ENCODE measurements at regions not wholly inside any gene's neighbourhood (a gene's known extent, or its start where the extent isn't known, plus 50 kb on each side); places are given as distances from the start of the nearest gene placed in this dataset.

- no peak for TF ChIP-seq EZH2 (IDR thresholded peaks at IDR 0.05; ENCODE audit: insufficient read depth, poor library complexity, severe bottlenecking)
- TF ChIP-seq EZH2phosphoT487 (IDR thresholded peaks at IDR 0.05; ENCODE audit: insufficient read depth, low read depth): no peak
Observed at GRCh38 chr13:50114961-50115360, 99.7 kb downstream of the KCNRG start.

Data from GM23248 (cell line).